Loucy (cell line): ENCODE measurements at regions not wholly inside any gene's neighbourhood (a gene's known extent, or its start where the extent isn't known, plus 50 kb on each side); places are given as distances from the start of the nearest gene placed in this dataset.

Experiments
- EZH2phosphoT487 ChIP-seq: fragments of 200-600 bp; IDR thresholded peaks from 2 replicates; pipeline ENCODE4 v1.6.1; 2018; ENCODE audit warnings: antibody characterized with exemption, mild to moderate bottlenecking, moderate library complexity, borderline replicate concordance
- TF ChIP-seq, protein P1 (sequence below): fragments of 200-600 bp; sonication (generic); conservative IDR thresholded peaks from 2 replicates; pipeline ENCODE4 v1.5.1; 2014; ENCODE audit warnings: mild to moderate bottlenecking, antibody characterized with exemption, low read length

DNA sequence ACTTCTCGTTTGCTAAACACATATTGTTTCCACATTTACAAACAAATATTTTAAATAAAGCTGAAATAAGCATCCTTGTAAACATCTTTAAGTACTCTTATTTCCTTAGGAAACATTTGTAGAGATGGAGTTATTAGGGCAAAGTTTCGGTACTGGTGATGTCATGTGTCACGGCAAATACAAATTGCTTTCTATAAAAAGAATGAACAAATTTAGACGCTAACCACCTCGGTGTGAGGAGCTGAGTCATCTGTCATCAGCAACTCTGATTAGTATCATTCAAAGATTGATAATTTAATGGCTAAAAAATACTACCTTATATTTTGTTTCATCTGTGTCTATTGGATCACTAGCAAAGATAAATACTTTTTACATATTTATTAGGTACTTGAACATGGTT is 982.0 kb downstream of the VRK1 start:
- TF ChIP-seq, protein P1, sequence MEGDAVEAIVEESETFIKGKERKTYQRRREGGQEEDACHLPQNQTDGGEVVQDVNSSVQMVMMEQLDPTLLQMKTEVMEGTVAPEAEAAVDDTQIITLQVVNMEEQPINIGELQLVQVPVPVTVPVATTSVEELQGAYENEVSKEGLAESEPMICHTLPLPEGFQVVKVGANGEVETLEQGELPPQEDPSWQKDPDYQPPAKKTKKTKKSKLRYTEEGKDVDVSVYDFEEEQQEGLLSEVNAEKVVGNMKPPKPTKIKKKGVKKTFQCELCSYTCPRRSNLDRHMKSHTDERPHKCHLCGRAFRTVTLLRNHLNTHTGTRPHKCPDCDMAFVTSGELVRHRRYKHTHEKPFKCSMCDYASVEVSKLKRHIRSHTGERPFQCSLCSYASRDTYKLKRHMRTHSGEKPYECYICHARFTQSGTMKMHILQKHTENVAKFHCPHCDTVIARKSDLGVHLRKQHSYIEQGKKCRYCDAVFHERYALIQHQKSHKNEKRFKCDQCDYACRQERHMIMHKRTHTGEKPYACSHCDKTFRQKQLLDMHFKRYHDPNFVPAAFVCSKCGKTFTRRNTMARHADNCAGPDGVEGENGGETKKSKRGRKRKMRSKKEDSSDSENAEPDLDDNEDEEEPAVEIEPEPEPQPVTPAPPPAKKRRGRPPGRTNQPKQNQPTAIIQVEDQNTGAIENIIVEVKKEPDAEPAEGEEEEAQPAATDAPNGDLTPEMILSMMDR, result no peak
- no peak for TF ChIP-seq EZH2phosphoT487
